ENCODE measurements at regions not wholly inside any gene's neighbourhood (a gene's known extent, or its start where the extent isn't known, plus 50 kb on each side); places are given as distances from the start of the nearest gene placed in this dataset.

DNA sequence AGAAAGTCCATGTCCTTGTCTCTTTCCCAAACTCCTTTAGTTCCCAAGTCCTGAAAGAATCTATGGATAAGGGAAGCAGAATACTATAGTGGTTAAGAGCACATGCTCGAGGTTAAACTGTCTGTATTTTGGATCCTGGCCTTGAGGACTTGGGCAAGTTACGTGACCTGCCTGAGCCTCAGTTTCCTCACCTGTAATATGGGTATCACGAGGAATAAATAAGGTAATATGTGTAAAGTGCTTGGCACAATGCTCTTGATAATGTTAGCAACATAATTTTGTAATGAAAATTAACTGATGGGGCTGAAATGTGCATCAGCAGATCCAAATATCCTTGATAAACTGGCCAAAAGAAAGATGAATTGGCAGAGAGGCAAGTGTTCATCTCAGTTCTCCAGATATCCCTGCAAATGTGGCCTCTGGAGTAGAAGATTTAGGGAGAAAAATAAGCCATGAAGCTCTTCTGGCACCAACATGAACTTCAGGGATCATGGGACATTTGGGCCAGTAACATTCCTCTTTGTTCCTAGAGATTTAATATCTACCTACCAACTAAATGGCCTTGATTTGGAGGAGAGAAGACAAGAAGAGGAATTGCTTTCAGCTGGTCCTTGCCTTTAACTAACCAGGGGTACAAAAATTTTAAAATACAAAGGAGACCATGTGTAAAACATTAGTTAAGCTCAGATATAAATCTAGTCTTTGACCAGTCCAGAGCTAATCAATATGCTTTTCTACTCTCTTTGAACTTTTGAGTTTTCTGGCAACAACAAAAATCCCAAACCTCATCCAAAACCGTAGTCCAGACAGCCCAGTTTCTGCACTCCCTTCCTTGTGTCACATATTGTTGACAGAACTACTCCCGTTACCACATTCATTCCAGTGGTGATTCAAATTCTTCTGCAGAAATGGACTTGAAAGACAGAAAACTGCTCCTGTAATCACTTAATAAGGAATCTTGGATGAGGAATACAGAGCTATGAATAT, 52.7 kb upstream of the EML4 start:
- Histone ChIP-seq H3K79me2 (no peaks in the 10 kb centered on the region), H3K9me2 (replicated peaks; ENCODE audit: insufficient read depth) (no peaks in the 10 kb centered on the region), H3K4me3 (no peak overlapping the region), H3K27ac (no peak overlapping the region), H3K4me2 (no peak overlapping the region), H3K9me3 (ENCODE audit: low read depth) (no peaks in the 10 kb centered on the region), H4K20me1 (ENCODE audit: insufficient read depth, poor library complexity, severe bottlenecking) (no peaks in the 10 kb centered on the region), H3K4me1 (ENCODE audit: insufficient read depth) (peaks cover 18% of the 10 kb centered on the region), H3K27me3 (no peaks in the 10 kb centered on the region), H3K36me3 (replicated peaks; ENCODE audit: insufficient read depth, low read depth) (no peaks in the 10 kb centered on the region), H2AFZ (no peak overlapping the region)
- WGBS (ENCODE audit: low lambda C conversion rate, missing lambda C conversion rate): 64% methylated on average over 5 of the region's 5 CpGs
- TF ChIP-seq EZH2phosphoT487 (IDR thresholded peaks at IDR 0.05; ENCODE audit: low read depth, severe bottlenecking, unreplicated experiment) (no peak), EZH2 (IDR thresholded peaks at IDR 0.05; ENCODE audit: borderline replicate concordance) (no peak), CTCF (IDR thresholded peaks at IDR 0.05; ENCODE audit: poor library complexity) (no peak)
- no peak for DNase-seq (ENCODE audit: low spot score)

DNA sequence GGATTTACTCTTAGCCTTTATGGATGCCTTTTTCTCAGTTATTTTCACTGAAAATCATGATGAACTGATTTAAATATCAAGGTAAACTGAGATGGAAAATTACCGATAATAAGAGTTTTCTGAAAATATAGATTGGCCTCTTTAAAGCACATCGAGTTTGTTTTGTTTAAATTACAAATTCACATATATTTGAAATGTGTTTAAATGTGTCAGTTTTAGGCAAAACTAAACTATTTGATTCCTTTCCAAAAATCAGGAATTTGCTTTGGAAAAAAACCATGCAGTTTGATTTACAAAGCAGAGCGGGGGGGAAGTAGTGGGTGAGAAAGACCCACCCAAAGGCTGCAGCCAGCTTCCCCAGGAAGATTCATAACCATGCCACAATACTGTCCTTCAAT, 52.0 kb upstream of the EML4 start:
- no peak for DNase-seq (ENCODE audit: low spot score)
- Histone ChIP-seq H3K4me1 (ENCODE audit: insufficient read depth) (peaks cover 18% of the 10 kb centered on the region), H3K27ac (peak overlapping the region; percentile 58), H4K20me1 (ENCODE audit: insufficient read depth, poor library complexity, severe bottlenecking) (no peaks in the 10 kb centered on the region), H3K36me3 (replicated peaks; ENCODE audit: insufficient read depth, low read depth) (no peaks in the 10 kb centered on the region), H3K27me3 (no peaks in the 10 kb centered on the region), H3K4me3 (no peak overlapping the region), H2AFZ (no peak overlapping the region), H3K9me3 (ENCODE audit: low read depth) (no peaks in the 10 kb centered on the region), H3K79me2 (no peaks in the 10 kb centered on the region), H3K9me2 (replicated peaks; ENCODE audit: insufficient read depth) (no peaks in the 10 kb centered on the region), H3K4me2 (no peak overlapping the region)
- TF ChIP-seq CTCF (IDR thresholded peaks at IDR 0.05; ENCODE audit: poor library complexity): no peak
- no peak for TF ChIP-seq EZH2phosphoT487 (IDR thresholded peaks at IDR 0.05; ENCODE audit: low read depth, severe bottlenecking, unreplicated experiment)
- TF ChIP-seq EZH2 (IDR thresholded peaks at IDR 0.05; ENCODE audit: borderline replicate concordance): no peak
- 84% methylated on average over 3 of the region's 3 CpGs for WGBS (ENCODE audit: low lambda C conversion rate, missing lambda C conversion rate)

DNA sequence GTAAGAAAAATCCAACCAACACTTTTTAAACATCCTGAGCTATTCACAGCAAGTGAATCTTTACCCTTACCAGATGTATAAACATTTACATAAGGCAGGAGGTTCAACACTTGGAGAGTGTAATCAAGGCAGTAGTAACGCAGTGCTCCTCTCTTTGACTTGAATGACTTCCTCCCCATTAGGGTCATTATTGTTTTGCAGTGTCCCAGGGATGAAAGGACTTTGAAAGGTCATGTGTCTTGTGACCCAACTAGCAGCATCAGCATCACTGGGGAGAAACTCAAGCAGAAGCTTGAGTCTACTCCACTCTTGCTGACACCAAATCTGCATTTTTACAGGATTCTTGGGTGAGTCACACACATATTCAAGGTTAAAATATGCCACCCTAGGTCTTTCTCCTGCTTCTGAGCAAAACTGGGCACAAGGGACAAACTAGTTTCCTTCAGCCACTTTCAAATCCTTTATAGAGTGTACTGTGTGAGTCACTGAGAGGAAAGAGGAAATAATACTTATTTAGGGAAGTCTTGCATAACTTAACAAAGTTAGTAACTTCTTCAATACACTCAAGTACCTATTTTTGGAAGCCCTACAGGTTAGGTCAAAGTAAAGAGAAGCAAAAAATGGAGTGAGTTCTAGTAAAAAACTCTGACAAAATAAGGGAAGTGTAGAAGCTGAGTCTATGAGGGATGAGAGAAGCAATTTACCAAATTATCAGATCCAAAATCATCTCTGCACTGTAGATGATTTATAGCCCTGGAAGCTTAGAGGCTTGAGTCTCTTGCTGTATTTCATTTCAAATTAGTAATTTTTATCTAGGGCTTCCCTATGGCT, 51.0 kb upstream of the EML4 start:
- no peak overlapping the region for H2AFZ ChIP-seq
- H3K79me2 ChIP-seq: no peaks in the 10 kb centered on the region
- no peaks in the 10 kb centered on the region for H4K20me1 ChIP-seq (ENCODE audit: insufficient read depth, poor library complexity, severe bottlenecking)
- no peaks in the 10 kb centered on the region for H3K27me3 ChIP-seq
- peak overlapping the region; percentile 58 for H3K27ac ChIP-seq
- H3K9me2 ChIP-seq (replicated peaks; ENCODE audit: insufficient read depth): no peaks in the 10 kb centered on the region
- TF ChIP-seq EZH2phosphoT487 (IDR thresholded peaks at IDR 0.05; ENCODE audit: low read depth, severe bottlenecking, unreplicated experiment) (no peak), CTCF (IDR thresholded peaks at IDR 0.05; ENCODE audit: poor library complexity) (no peak), EZH2 (IDR thresholded peaks at IDR 0.05; ENCODE audit: borderline replicate concordance) (no peak)
- H3K9me3 ChIP-seq (ENCODE audit: low read depth): no peaks in the 10 kb centered on the region
- DNase-seq (ENCODE audit: low spot score): no peak
- no peak overlapping the region for H3K4me3 ChIP-seq
- WGBS (ENCODE audit: low lambda C conversion rate, missing lambda C conversion rate): 6% methylated on average over 1 of the region's 1 CpG
- peaks cover 18% of the 10 kb centered on the region for H3K4me1 ChIP-seq (ENCODE audit: insufficient read depth)
- H3K4me2 ChIP-seq: no peak overlapping the region
- no peaks in the 10 kb centered on the region for H3K36me3 ChIP-seq (replicated peaks; ENCODE audit: insufficient read depth, low read depth)

All from hepatocyte (in vitro differentiated cells).